Cardiac fibroblast (primary cell): ENCODE measurements at regions not wholly inside any gene's neighbourhood (a gene's known extent, or its start where the extent isn't known, plus 50 kb on each side); places are given as distances from the start of the nearest gene placed in this dataset.
A peak's percentile ranks its signal among the peaks of the same experiment; 100 is the strongest.

Experiments
- DNase-seq, 2 donors: peaks; one replicate each; pipeline versions ENCODE4 v3.0.0 to v3.0.0-alpha.2; 2010; ENCODE audit warnings: low read depth in 2 of 2
- H3K4me3 ChIP-seq, 2 donors: replicated peaks in 1 of 2; 1 replicate in 1 of 2; 2 replicates in 1 of 2; pipeline ENCODE4 v1.5.1; 2011; ENCODE audit warnings: low read depth in 2 of 2, low read length in 2 of 2, mild to moderate bottlenecking in 2 of 2, moderate library complexity in 1 of 2
- TF ChIP-seq, protein P1 (sequence below): IDR thresholded peaks from one replicate; pipeline ENCODE4 v1.5.1; 2011; ENCODE audit warnings: low read depth, mild to moderate bottlenecking, low read length, inconsistent platforms

GRCh38 chr1:82106672-82107071, 305.9 kb downstream of the ADGRL2 start:
- no peak for DNase-seq
- TF ChIP-seq, protein P1, sequence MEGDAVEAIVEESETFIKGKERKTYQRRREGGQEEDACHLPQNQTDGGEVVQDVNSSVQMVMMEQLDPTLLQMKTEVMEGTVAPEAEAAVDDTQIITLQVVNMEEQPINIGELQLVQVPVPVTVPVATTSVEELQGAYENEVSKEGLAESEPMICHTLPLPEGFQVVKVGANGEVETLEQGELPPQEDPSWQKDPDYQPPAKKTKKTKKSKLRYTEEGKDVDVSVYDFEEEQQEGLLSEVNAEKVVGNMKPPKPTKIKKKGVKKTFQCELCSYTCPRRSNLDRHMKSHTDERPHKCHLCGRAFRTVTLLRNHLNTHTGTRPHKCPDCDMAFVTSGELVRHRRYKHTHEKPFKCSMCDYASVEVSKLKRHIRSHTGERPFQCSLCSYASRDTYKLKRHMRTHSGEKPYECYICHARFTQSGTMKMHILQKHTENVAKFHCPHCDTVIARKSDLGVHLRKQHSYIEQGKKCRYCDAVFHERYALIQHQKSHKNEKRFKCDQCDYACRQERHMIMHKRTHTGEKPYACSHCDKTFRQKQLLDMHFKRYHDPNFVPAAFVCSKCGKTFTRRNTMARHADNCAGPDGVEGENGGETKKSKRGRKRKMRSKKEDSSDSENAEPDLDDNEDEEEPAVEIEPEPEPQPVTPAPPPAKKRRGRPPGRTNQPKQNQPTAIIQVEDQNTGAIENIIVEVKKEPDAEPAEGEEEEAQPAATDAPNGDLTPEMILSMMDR, result no peak
- H3K4me3 ChIP-seq, result no peak overlapping the region

DNA sequence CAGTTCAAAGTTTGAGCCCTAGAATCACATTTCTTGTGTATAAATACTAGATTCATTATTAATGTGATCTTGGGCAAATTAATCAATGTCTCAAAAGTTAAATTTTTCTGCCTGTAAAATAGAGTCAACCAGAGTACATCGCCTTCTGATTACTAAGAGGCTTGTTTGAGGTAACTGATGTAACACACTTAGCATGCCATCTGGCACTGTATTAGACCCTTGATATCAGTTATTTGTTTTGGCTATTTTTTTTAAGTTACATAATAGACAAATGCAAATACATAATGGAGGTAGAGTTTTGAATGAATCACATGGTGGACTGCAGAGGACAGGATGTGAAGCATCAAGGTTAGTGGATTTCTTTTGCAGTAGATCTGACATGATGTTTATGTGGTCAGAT, 298.4 kb downstream of the ADGRL2 start:
- H3K4me3 ChIP-seq, result no peak overlapping the region
- DNase-seq, result peak in 1 of 2 donors; percentile 12
- TF ChIP-seq, protein P1, result no peak

DNA sequence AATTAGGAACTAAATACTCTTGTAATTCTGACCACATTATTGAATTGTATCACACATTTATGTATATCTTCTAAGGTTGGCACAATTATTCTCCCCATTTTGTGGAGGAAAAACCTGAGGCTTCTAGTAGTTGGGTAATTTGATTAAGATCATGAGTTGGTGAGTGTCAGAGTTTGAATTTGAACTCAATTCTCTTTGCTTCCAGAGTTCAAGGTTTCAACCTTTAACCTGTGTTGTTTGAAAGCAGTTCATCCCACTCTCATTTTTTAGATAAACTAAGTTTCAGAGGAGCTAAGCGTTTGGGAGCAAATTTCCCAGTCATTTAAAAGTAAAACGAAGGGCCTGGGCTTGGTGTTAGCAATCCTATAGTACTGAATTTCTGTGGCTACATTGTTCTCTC, 293.4 kb downstream of the ADGRL2 start:
- TF ChIP-seq, protein P1, result no peak
- DNase-seq, result no peak
- no peak overlapping the region for H3K4me3 ChIP-seq

DNA sequence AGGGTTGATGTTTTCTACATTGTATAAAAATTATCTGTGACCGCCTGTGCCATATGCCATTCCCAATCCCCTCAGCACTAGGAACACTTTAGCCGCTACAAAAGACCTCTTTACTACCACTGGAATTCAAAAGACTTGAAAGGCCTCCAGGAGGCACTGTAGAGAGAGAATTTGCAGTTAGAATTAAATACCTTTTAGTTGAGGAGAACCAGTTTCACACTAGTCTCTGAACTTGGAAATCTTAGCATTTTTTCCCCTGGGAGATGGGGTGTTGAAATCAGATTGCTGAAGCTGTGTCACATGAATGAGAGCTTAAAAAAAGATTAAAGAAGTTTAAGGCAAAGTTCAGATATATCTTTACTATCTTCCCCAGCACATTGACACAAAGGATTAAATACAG, 291.0 kb downstream of the ADGRL2 start:
- no peak overlapping the region for H3K4me3 ChIP-seq
- TF ChIP-seq, protein P1, result peak; percentile 8
- peak; percentile 51 to 78 for DNase-seq

GRCh38 chr1:82091265-82091664, 290.5 kb downstream of the ADGRL2 start:
- TF ChIP-seq, protein P1, result no peak
- H3K4me3 ChIP-seq, result no peak overlapping the region
- no peak for DNase-seq

GRCh38 chr1:82090104-82090503, 289.4 kb downstream of the ADGRL2 start:
- peak; percentile 39 to 48 for DNase-seq
- TF ChIP-seq, protein P1, result peak; percentile 59
- H3K4me3 ChIP-seq, result no peak overlapping the region

GRCh38 chr1:82086739-82087138, 286.0 kb downstream of the ADGRL2 start:
- DNase-seq, result peak in 1 of 2 donors; percentile 29
- no peak overlapping the region for H3K4me3 ChIP-seq
- TF ChIP-seq, protein P1, result no peak
